ENCODE measurements at regions not wholly inside any gene's neighbourhood (a gene's known extent, or its start where the extent isn't known, plus 50 kb on each side); places are given as distances from the start of the nearest gene placed in this dataset.
"Not testable (repeated sequence)": the region's sequence is repeated elsewhere in the genome, so short reads cannot be mapped to it uniquely, and the experiment has no call there.

- DNase-seq, result no peak
Observed at GRCh38 chr18:22044474-22045220, 124.7 kb upstream of the GATA6 start.

GRCh38 chr18:22045221-22045918 lies 124.0 kb upstream of the GATA6 start:
- no peak for DNase-seq

GRCh38 chr18:22046473-22046872 lies 122.9 kb upstream of the GATA6 start:
- DNase-seq, result no peak

DNA sequence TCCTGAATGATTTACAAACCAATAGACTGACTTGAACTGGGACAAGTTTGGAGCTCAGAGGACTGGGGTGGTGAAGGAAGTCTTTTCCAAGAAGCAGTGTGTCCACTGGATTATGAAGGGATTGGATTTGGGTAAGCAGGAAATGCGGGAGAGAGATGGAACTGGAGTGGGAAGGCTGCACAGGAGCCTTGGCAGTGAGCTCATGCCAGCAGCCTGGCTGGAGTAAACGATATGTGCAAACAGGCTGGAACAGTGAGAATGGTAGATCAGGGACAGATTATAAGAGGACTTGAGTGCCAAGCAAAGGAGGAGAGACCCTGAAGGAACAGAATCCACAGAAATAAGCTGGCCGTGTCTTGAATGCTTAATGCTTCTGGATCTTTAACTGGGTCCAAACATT lies 121.9 kb upstream of the GATA6 start:
- no peak for DNase-seq

- no peak for DNase-seq
Observed at GRCh38 chr18:22048221-22048620, 121.2 kb upstream of the GATA6 start.

- DNase-seq, result no peak
Observed at GRCh38 chr18:22048932-22049615, 120.3 kb upstream of the GATA6 start.

GRCh38 chr18:22052405-22053105 lies 116.8 kb upstream of the GATA6 start:
- no peak for DNase-seq

DNA sequence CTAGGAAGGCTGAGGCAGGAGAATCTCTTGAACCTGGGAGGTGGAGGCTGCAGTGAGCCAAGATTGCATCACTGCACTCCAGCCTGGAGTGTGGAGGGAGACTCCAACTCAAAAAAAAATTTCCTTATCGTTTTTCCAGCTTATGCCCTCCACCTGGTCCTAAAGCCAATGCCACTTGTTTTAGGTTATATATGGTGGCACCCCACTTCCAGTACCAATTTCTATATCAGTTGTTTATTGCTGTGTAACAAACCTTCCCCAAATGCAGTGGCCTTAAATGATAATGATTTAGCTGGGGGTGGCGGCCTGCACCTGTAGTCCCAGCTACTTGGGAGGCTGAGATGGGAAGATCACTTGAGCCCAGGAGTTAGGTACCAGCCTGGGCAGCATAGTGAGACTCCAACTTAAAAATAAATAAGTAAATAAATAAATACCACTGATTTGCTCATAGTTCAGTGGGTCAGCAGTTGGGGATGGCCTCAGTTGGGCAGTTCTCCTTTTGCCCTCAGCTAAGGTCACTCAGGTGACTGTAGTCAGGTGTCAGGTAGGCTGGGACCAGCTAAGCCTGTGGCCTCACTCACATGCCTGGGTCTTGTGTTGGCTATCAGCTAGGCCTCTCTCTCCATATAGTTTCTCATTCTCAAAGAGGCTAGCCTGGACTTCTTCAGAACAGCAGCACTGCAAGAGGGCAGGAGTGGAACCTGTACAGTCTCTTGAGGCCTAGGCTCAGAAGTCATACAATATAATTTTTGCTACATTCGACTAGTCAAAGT lies 113.7 kb upstream of the GATA6 start:
- DNase-seq, result no peak

- no peak for DNase-seq
Observed at GRCh38 chr18:22056950-22057349, 112.4 kb upstream of the GATA6 start.

GRCh38 chr18:22057908-22058527 lies 111.4 kb upstream of the GATA6 start:
- DNase-seq, result no peak

- DNase-seq, result no peak
Observed at GRCh38 chr18:22060361-22060760, 109.0 kb upstream of the GATA6 start.

GRCh38 chr18:22063102-22063501 lies 106.3 kb upstream of the GATA6 start:
- DNase-seq, result no peak

DNA sequence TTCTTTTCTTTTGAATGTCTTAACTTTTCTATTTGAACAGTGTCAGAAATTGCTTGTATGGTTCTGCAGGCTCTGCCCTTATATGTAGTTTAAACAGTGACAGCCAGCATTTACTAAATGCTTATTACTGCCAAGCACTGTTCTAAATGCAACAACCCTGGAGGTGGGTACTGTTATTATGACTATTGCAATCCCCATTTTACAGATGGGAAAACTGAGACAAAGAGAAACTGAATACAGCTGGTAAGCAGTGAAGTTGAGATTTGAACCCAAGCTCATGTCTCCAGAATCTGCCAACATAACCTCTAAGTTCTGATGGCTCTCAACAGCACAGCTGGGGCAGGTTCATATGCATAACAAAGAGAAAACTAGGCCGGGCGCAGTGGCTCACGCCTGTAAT lies 105.7 kb upstream of the GATA6 start:
- no peak for DNase-seq

- no peak for DNase-seq
Observed at GRCh38 chr18:22064581-22064980, 104.8 kb upstream of the GATA6 start.

GRCh38 chr18:22065311-22065710 lies 104.1 kb upstream of the GATA6 start:
- no peak for DNase-seq

- DNase-seq, result no peak
Observed at GRCh38 chr18:22066083-22066485, 103.3 kb upstream of the GATA6 start.

DNA sequence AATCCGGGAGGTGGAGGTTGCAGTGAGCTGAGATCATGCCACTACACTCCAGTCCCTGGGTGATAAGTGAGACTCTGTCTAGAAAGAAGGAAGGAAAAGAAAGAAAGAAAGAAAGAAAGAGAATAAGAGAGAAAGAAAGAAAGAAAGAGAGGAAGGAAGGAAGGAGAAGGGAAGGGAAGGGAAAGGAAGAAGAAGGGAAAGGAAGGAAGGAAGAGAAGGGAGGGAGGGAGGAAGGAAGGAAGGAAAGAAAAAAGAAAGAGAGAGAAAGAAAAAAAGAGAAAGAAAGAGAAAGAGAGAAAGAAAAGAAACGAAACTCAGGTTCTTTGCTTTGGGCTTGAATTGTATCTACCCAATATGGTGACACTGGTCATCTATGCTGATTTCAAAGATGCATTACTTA lies 102.3 kb upstream of the GATA6 start:
- no peak for DNase-seq

- DNase-seq, result no peak
Observed at GRCh38 chr18:22067682-22068081, 101.7 kb upstream of the GATA6 start.

DNA sequence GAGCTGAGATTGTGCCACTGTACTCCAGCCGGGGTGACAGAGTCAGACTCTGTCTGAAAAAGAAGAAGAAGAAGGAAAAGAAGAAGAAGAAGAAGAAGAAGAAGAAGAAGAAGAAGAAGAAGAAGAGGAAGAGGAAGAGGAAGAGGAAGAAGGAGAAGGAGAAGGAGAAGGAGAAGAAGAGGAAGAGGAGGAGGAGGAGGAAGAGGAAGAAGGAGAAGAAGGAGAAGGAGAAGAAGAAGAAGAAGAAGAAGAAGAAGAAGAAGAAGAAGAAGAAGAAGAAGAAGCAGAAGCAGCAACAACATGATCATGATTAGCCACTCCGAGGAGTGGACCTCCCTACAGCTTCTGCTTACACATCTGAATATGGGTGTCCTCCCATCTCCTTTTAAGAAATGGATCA lies 100.6 kb upstream of the GATA6 start:
- not testable (repeated sequence) for DNase-seq

DNA sequence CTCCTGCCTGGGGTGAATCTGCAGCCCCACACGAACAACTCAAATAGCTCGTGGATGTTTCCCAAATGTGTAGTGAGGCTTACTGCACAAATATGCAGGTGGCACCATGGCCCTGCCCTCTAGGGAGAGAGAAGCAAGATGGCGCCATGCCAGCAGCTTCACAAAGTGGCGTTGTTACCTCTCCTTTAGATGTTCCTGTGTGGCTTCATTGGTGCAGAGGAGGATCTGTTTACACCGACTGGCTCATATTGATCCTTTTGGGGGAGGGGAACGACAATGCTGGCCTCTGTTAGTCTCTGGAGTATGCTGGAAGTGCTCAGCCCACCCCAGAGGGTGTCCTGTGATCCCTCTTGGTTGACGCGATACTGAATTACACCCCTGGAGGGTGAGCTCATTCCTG lies 99.5 kb upstream of the GATA6 start:
- DNase-seq, result no peak

DNA sequence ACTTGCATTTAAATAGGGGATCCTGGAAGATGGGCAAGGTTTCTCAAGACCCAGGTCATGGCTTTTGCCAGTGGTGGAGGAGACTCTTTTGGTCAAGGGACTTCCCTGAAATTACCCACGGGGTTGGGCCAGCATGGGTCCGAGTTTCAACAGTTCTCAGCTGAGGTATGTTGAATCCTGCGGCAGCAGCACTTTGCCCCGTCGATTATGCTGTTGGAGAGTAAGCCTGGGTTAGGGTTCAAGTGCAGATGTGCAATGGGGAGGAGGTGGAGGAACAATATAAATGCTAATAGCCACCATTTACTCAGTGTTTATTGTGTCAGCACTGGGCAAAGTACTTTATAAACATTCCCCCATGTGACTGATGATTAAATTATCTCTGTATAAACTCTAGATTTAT lies 96.0 kb upstream of the GATA6 start:
- no peak for DNase-seq

Data from activated CD4-positive, alpha-beta T cell treated with anti-CD3 and anti-CD28 coated beads for 48 hours (primary cell).